ENCODE measurements at regions not wholly inside any gene's neighbourhood (a gene's known extent, or its start where the extent isn't known, plus 50 kb on each side); places are given as distances from the start of the nearest gene placed in this dataset.

- Histone ChIP-seq H3K36me3 (replicated peaks in 1 of 2; ENCODE audit: control insufficient read depth in 1 of 2, insufficient read depth in 2 of 2, low read length in 1 of 2) (no peaks in the 10 kb centered on the region), H3K4me1 (ENCODE audit: control insufficient read depth in 1 of 2, insufficient read depth in 2 of 2, low read depth in 1 of 2, low read length in 1 of 2) (no peaks in the 10 kb centered on the region), H3K9me3 (no peaks in the 10 kb centered on the region), H3K79me2 (ENCODE audit: insufficient read depth) (no peaks in the 10 kb centered on the region), H3F3A (replicated peaks; ENCODE audit: insufficient read depth) (no peaks in the 10 kb centered on the region), H3K9me2 (no peaks in the 10 kb centered on the region), H3K4me3 (ENCODE audit: low read depth in 2 of 2, low read length in 1 of 2) (no peak overlapping the region), H2AFZ (ENCODE audit: low read depth) (no peak overlapping the region), H4K20me1 (ENCODE audit: insufficient read depth) (no peaks in the 10 kb centered on the region), H3K27ac (ENCODE audit: low read depth in 2 of 2, low read length in 1 of 2) (no peak overlapping the region), H3K4me2 (no peak overlapping the region), H3K9ac (no peak overlapping the region), H3K27me3 (ENCODE audit: insufficient read depth) (no peaks in the 10 kb centered on the region)
- POLR2A ChIA-PET: no interaction called here
- DNase-seq: no peak
- TF ChIP-seq YY1 (IDR thresholded peaks at IDR 0.05; ENCODE audit: low read depth): no peak
- no peak for TF ChIP-seq IRF3 (IDR thresholded peaks at IDR 0.05; ENCODE audit: low read depth, low read length)
- no peak for TF ChIP-seq RFX5 (IDR thresholded peaks at IDR 0.05; ENCODE audit: low read length)
- no peak for TF ChIP-seq RAD21 (IDR thresholded peaks at IDR 0.05; ENCODE audit: low read length)
- no peak for TF ChIP-seq ELF1 (IDR thresholded peaks at IDR 0.05)
- TF ChIP-seq NFIC (IDR thresholded peaks at IDR 0.05; ENCODE audit: borderline replicate concordance): no peak
- TF ChIP-seq EP300 (IDR thresholded peaks at IDR 0.05; ENCODE audit: borderline replicate concordance in 1 of 2, low read depth in 1 of 2, low read length in 1 of 2): no peak
- TF ChIP-seq GABPA (IDR thresholded peaks at IDR 0.05; ENCODE audit: low read depth): no peak
- no peak for TF ChIP-seq RXRA (IDR thresholded peaks at IDR 0.05; ENCODE audit: borderline replicate concordance, low read depth)
- TF ChIP-seq CHD2 (IDR thresholded peaks at IDR 0.05; ENCODE audit: low read length, partially characterized antibody): no peak
- no peak for TF ChIP-seq MEF2A (IDR thresholded peaks at IDR 0.05; ENCODE audit: borderline replicate concordance, low read depth)
- no peak for TF ChIP-seq SMC3 (IDR thresholded peaks at IDR 0.05; ENCODE audit: low read depth, low read length)
- CTCF ChIA-PET: no interaction called here
These were observed 143.6 kb downstream of the CD47 start for GRCh38 chr3:107947203-107947602.

GRCh38 chr3:107946700-107947099 lies 144.1 kb downstream of the CD47 start:
- no peak overlapping the region for H3K4me3 ChIP-seq (ENCODE audit: low read depth in 2 of 2, low read length in 1 of 2)
- H3K4me1 ChIP-seq (ENCODE audit: control insufficient read depth in 1 of 2, insufficient read depth in 2 of 2, low read depth in 1 of 2, low read length in 1 of 2): no peaks in the 10 kb centered on the region
- no peaks in the 10 kb centered on the region for H4K20me1 ChIP-seq (ENCODE audit: insufficient read depth)
- H3K27me3 ChIP-seq (ENCODE audit: insufficient read depth): no peaks in the 10 kb centered on the region
- no peaks in the 10 kb centered on the region for H3K9me3 ChIP-seq
- H3K79me2 ChIP-seq (ENCODE audit: insufficient read depth): no peaks in the 10 kb centered on the region
- no peaks in the 10 kb centered on the region for H3F3A ChIP-seq (replicated peaks; ENCODE audit: insufficient read depth)
- H3K9me2 ChIP-seq: no peaks in the 10 kb centered on the region
- no peak overlapping the region for H2AFZ ChIP-seq (ENCODE audit: low read depth)
- WGBS (ENCODE audit: low lambda C conversion rate): 56% methylated on average over 1 of the region's 1 CpG
- no peak for TF ChIP-seq MXI1 (IDR thresholded peaks at IDR 0.05; ENCODE audit: low read depth, low read length)
- no peak overlapping the region for H3K9ac ChIP-seq
- ChIA-PET CTCF (no interaction called here), POLR2A (no interaction called here)
- no peak overlapping the region for H3K4me2 ChIP-seq
- H3K27ac ChIP-seq (ENCODE audit: low read depth in 2 of 2, low read length in 1 of 2): no peak overlapping the region
- DNase-seq: no peak
- no peaks in the 10 kb centered on the region for H3K36me3 ChIP-seq (replicated peaks in 1 of 2; ENCODE audit: control insufficient read depth in 1 of 2, insufficient read depth in 2 of 2, low read length in 1 of 2)

- ChIA-PET POLR2A (no interaction called here), CTCF (interaction anchor here (0.6 to 1.2 kb wide), 3 partner anchors 15 to 97 kb away, joined by 3 to 8 read pairs (median 3); no protein-coding TSS in a partner anchor)
- Histone ChIP-seq H4K20me1 (ENCODE audit: insufficient read depth) (no peaks in the 10 kb centered on the region), H3K9me2 (no peaks in the 10 kb centered on the region), H3F3A (replicated peaks; ENCODE audit: insufficient read depth) (no peaks in the 10 kb centered on the region), H3K4me1 (ENCODE audit: control insufficient read depth in 1 of 2, insufficient read depth in 2 of 2, low read depth in 1 of 2, low read length in 1 of 2) (no peaks in the 10 kb centered on the region), H3K27ac (ENCODE audit: low read depth in 2 of 2, low read length in 1 of 2) (no peak overlapping the region), H3K79me2 (ENCODE audit: insufficient read depth) (no peaks in the 10 kb centered on the region), H3K9me3 (no peaks in the 10 kb centered on the region), H3K9ac (no peak overlapping the region), H3K27me3 (ENCODE audit: insufficient read depth) (no peaks in the 10 kb centered on the region), H2AFZ (ENCODE audit: low read depth) (no peak overlapping the region), H3K4me3 (ENCODE audit: low read depth in 2 of 2, low read length in 1 of 2) (no peak overlapping the region), H3K4me2 (no peak overlapping the region), H3K36me3 (replicated peaks in 1 of 2; ENCODE audit: control insufficient read depth in 1 of 2, insufficient read depth in 2 of 2, low read length in 1 of 2) (no peaks in the 10 kb centered on the region)
- DNase-seq: no peak
- WGBS (ENCODE audit: low lambda C conversion rate): 90% methylated on average over 1 of the region's 1 CpG
- TF ChIP-seq RAD21 (IDR thresholded peaks at IDR 0.05; ENCODE audit: low read length): no peak
- no peak for TF ChIP-seq FOXM1 (IDR thresholded peaks at IDR 0.05; ENCODE audit: low read depth)
- TF ChIP-seq TCF12 (IDR thresholded peaks at IDR 0.05): no peak
- no peak for TF ChIP-seq USF1 (IDR thresholded peaks at IDR 0.05; ENCODE audit: borderline replicate concordance, low read depth)
- TF ChIP-seq CHD2 (IDR thresholded peaks at IDR 0.05; ENCODE audit: low read length, partially characterized antibody): no peak
- no peak for TF ChIP-seq EP300 (IDR thresholded peaks at IDR 0.05; ENCODE audit: borderline replicate concordance in 1 of 2, low read depth in 1 of 2, low read length in 1 of 2)
- TF ChIP-seq EZH2phosphoT487 (IDR thresholded peaks at IDR 0.05; ENCODE audit: borderline replicate concordance, low read depth): no peak
- TF ChIP-seq NFIC (IDR thresholded peaks at IDR 0.05; ENCODE audit: borderline replicate concordance): no peak
- TF ChIP-seq GATA2 (CRISPR knock-in tag; IDR thresholded peaks at IDR 0.05): no peak
- TF ChIP-seq RFX5 (IDR thresholded peaks at IDR 0.05; ENCODE audit: low read length): no peak
- TF ChIP-seq USF2 (IDR thresholded peaks at IDR 0.05; ENCODE audit: borderline replicate concordance, low read depth, low read length): no peak
These were observed 145.3 kb downstream of the CD47 start for GRCh38 chr3:107945417-107946094.

Data from SK-N-SH (cell line).